PC-3 (cell line): ENCODE measurements at regions not wholly inside any gene's neighbourhood (a gene's known extent, or its start where the extent isn't known, plus 50 kb on each side); places are given as distances from the start of the nearest gene placed in this dataset.

ENCODE experiments used
- EZH2phosphoT487 ChIP-seq: fragments of 300-600 bp; sonication (generic); IDR thresholded peaks from 2 replicates; pipeline ENCODE4 v1.6.1; 2018; ENCODE audit warnings: mild to moderate bottlenecking, antibody characterized with exemption, low read length, borderline replicate concordance
- TF ChIP-seq, protein P1 (sequence below): fragments of 300-600 bp; sonication (generic); conservative IDR thresholded peaks from 2 replicates; pipeline ENCODE4 v1.5.1; 2017; ENCODE audit warnings: antibody characterized with exemption, low read depth, mild to moderate bottlenecking, low read length

DNA sequence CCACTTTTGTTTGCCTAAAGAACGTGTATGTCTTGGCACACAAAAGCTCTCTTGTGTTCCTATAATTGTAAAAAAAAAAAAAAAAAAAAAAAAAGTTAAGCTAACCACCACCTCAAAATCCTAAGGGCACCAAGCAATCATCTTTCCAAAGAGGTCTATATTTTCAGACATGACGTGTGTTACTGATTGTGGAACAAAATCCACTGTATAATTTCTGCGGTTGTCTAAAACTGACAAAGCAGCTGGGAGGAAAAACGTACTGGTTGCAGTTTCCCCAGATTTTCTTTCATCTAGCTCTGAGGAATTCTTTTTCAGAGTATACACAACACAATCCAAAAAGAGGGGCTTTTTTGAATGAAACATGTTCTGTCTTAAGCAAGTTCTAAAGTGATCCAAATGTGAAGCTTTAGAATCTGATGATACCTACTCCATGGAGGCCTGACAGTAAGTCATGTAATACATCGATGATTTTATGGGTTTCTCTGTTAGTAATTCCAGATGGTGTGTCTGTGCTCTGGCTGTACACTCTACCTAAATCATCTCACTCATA, 375.6 kb upstream of the NUDT12 start:
- no peak for TF ChIP-seq EZH2phosphoT487
- TF ChIP-seq, protein P1, sequence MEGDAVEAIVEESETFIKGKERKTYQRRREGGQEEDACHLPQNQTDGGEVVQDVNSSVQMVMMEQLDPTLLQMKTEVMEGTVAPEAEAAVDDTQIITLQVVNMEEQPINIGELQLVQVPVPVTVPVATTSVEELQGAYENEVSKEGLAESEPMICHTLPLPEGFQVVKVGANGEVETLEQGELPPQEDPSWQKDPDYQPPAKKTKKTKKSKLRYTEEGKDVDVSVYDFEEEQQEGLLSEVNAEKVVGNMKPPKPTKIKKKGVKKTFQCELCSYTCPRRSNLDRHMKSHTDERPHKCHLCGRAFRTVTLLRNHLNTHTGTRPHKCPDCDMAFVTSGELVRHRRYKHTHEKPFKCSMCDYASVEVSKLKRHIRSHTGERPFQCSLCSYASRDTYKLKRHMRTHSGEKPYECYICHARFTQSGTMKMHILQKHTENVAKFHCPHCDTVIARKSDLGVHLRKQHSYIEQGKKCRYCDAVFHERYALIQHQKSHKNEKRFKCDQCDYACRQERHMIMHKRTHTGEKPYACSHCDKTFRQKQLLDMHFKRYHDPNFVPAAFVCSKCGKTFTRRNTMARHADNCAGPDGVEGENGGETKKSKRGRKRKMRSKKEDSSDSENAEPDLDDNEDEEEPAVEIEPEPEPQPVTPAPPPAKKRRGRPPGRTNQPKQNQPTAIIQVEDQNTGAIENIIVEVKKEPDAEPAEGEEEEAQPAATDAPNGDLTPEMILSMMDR = no peak
